ENCODE measurements at regions not wholly inside any gene's neighbourhood (a gene's known extent, or its start where the extent isn't known, plus 50 kb on each side); places are given as distances from the start of the nearest gene placed in this dataset.

GRCh38 chr4:141376769-141377168 is 156.1 kb downstream of the ZNF330 start:
- TF ChIP-seq, protein P1, sequence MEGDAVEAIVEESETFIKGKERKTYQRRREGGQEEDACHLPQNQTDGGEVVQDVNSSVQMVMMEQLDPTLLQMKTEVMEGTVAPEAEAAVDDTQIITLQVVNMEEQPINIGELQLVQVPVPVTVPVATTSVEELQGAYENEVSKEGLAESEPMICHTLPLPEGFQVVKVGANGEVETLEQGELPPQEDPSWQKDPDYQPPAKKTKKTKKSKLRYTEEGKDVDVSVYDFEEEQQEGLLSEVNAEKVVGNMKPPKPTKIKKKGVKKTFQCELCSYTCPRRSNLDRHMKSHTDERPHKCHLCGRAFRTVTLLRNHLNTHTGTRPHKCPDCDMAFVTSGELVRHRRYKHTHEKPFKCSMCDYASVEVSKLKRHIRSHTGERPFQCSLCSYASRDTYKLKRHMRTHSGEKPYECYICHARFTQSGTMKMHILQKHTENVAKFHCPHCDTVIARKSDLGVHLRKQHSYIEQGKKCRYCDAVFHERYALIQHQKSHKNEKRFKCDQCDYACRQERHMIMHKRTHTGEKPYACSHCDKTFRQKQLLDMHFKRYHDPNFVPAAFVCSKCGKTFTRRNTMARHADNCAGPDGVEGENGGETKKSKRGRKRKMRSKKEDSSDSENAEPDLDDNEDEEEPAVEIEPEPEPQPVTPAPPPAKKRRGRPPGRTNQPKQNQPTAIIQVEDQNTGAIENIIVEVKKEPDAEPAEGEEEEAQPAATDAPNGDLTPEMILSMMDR (IDR thresholded peaks at IDR 0.05; ENCODE audit: insufficient read depth, missing control alignments), result no peak
- no peak for FAIRE-seq
- DNase-seq (ENCODE audit: insufficient read length, low spot score), result no peak

DNA sequence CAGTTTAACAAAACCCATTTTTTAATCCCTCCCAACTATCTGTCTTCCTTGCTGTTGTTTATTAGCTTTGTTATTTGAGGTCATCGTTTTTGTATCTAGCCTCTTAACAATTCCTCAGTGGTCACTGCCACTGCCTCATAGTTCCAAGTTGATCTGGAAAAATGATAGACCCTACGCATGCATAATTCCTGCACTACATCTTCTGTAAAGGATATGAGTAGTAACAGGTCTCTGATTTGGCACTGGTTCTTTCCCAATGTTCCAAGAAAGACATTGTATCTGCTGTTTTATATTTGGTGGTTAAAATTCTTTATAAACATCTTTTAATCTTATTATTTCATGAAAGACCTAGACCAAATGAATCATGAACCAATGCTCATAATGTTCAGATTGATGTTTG is 166.6 kb downstream of the ZNF330 start:
- FAIRE-seq (no peak), DNase-seq (ENCODE audit: insufficient read length, low spot score) (no peak)
- TF ChIP-seq, protein P1 (IDR thresholded peaks at IDR 0.05; ENCODE audit: insufficient read depth, missing control alignments), result no peak

GRCh38 chr4:141388481-141388880 is 167.8 kb downstream of the ZNF330 start:
- no peak for DNase-seq (ENCODE audit: insufficient read length, low spot score)
- TF ChIP-seq, protein P1 (IDR thresholded peaks at IDR 0.05; ENCODE audit: insufficient read depth, missing control alignments), result no peak
- FAIRE-seq, result no peak

GRCh38 chr4:141389649-141390048 is 169.0 kb downstream of the ZNF330 start:
- FAIRE-seq (peak; percentile 93), DNase-seq (ENCODE audit: insufficient read length, low spot score) (no peak)
- TF ChIP-seq, protein P1 (IDR thresholded peaks at IDR 0.05; ENCODE audit: insufficient read depth, missing control alignments), result no peak

- TF ChIP-seq, protein P1 (IDR thresholded peaks at IDR 0.05; ENCODE audit: insufficient read depth, missing control alignments), result no peak
- DNase-seq (ENCODE audit: insufficient read length, low spot score) (no peak), FAIRE-seq (no peak)
These were observed 169.9 kb downstream of the ZNF330 start for GRCh38 chr4:141390571-141390970.

- FAIRE-seq, result no peak
- DNase-seq (ENCODE audit: insufficient read length, low spot score), result no peak
- TF ChIP-seq, protein P1 (IDR thresholded peaks at IDR 0.05; ENCODE audit: insufficient read depth, missing control alignments), result no peak
These were observed 170.6 kb downstream of the ZNF330 start for GRCh38 chr4:141391293-141391692.

GRCh38 chr4:141391771-141392170 is 171.1 kb downstream of the ZNF330 start:
- no peak for DNase-seq (ENCODE audit: insufficient read length, low spot score)
- TF ChIP-seq, protein P1 (IDR thresholded peaks at IDR 0.05; ENCODE audit: insufficient read depth, missing control alignments), result no peak
- FAIRE-seq, result no peak
